HCT116 (cell line): ENCODE measurements at regions not wholly inside any gene's neighbourhood (a gene's known extent, or its start where the extent isn't known, plus 50 kb on each side); places are given as distances from the start of the nearest gene placed in this dataset.

Source experiments
- ATAC-seq: fragments of 200-7000 bp; cut with Tn5 transposase; 2 replicates; pipeline ENCODE4 v1.9.1; 2020; ENCODE audit warnings: mild to moderate bottlenecking, moderate library complexity
- BruUV-seq: library from RNA; stranded (reverse); fragments of 400-500 nt; replicated peaks from 2 replicates; lab custom pipeline; 2021; lab: Mats Ljungman, UMichigan
- CTCF ChIA-PET: fragments of 300-600 bp; sonication (Branson Sonifier 250); formaldehyde crosslinking; loops from one replicate; lab custom pipeline; 2021; ENCODE audit warnings: antibody characterized with exemption; lab: Charles Lee
- POLR2A ChIA-PET: fragments of 300-600, 350-600 bp; sonication (Branson Sonifier 250); formaldehyde crosslinking; loops from one replicate; lab custom pipeline; 2021; ENCODE audit warnings: antibody characterized with exemption; lab: Charles Lee
- RAD21 ChIA-PET, 2 experiments: fragments of 300-600 bp; sonication (Branson Sonifier 250); formaldehyde crosslinking; loops; one replicate each; lab custom pipeline; 2023; ENCODE audit warnings: low total read pairs in 2 of 2; ENCODE audit not compliant: uncharacterized antibody in 2 of 2, unreplicated experiment in 2 of 2, low non-redundant PET in 1 of 2; lab: Charles Lee
- DNase-seq: peaks from one replicate; pipeline ENCODE4 v3.0.0-alpha.2; 2010; ENCODE audit warnings: low read depth, low spot score
- H2AFZ ChIP-seq: fragments of 200-600 bp; shearing (Covaris generic), sonication (generic); 2 replicates; pipeline ENCODE4 v1.6.1; 2017; ENCODE audit warnings: low read depth, mixed run types, mixed read lengths, antibody characterized with exemption, low read length; ENCODE audit not compliant: poor library complexity, severe bottlenecking
- H3K27ac ChIP-seq: 2 replicates; pipeline ENCODE4 v1.5.1; 2012; ENCODE audit warnings: low read depth, low read length
- H3K27me3 ChIP-seq: fragments of 200-600 bp; sonication (generic); 2 replicates; pipeline ENCODE4 v1.6.1; 2016; ENCODE audit warnings: mixed run types, low read length, mixed read lengths; ENCODE audit not compliant: insufficient read depth
- H3K36me3 ChIP-seq, 2 experiments: fragments of 200-500 bp in 1 of 2; fragments of 200-600 bp in 1 of 2; sonication (Bioruptor generic) in 1 of 2; sonication (generic) in 1 of 2; 2 replicates each; pipeline versions ENCODE4 v1.5.1 to v1.6.1; 2014 to 2016; ENCODE audit warnings: low read length in 2 of 2, inconsistent platforms in 1 of 2, mixed read lengths in 1 of 2, mixed run types in 1 of 2; ENCODE audit not compliant: insufficient read depth in 2 of 2, control insufficient read depth in 1 of 2
- H3K4me1 ChIP-seq, 2 experiments: fragments of 200-600 bp in 1 of 2; sonication (generic) in 1 of 2; 2 replicates each; pipeline versions ENCODE4 v1.5.1 to v1.6.1; 2012 to 2017; ENCODE audit warnings: low read length in 2 of 2, inconsistent platforms in 1 of 2, mild to moderate bottlenecking in 1 of 2, mixed read lengths in 1 of 2, mixed run types in 1 of 2, moderate library complexity in 1 of 2; ENCODE audit not compliant: insufficient read depth in 2 of 2, control insufficient read depth in 1 of 2
- H3K4me2 ChIP-seq: fragments of 200-600 bp; sonication (generic); 2 replicates; pipeline ENCODE4 v1.6.1; 2017; ENCODE audit warnings: mixed run types, low read length, mixed read lengths
- H3K4me3 ChIP-seq, 2 experiments: fragments of 200-600 bp in 1 of 2; sonication (generic) in 1 of 2; replicated peaks in 1 of 2; 2 replicates each; pipeline ENCODE4 v1.5.1; 2011 to 2016; ENCODE audit warnings: low read length in 2 of 2, control low read depth in 1 of 2, low read depth in 1 of 2, mild to moderate bottlenecking in 1 of 2, mixed read lengths in 1 of 2, mixed run types in 1 of 2
- H3K79me2 ChIP-seq: fragments of 200-600 bp; sonication (generic); 2 replicates; pipeline ENCODE4 v1.6.1; 2017; ENCODE audit warnings: mild to moderate bottlenecking, mixed run types, low read length, moderate library complexity, mixed read lengths; ENCODE audit not compliant: insufficient read depth
- H3K9ac ChIP-seq: fragments of 200-600 bp; sonication (generic); 2 replicates; pipeline ENCODE4 v1.6.1; 2016; ENCODE audit warnings: low read length, mixed read lengths
- H3K9me2 ChIP-seq: fragments of 200-600 bp; sonication (generic), shearing (Covaris generic); 2 replicates; pipeline ENCODE4 v1.6.1; 2017; ENCODE audit warnings: mixed run types, mild to moderate bottlenecking, moderate library complexity; ENCODE audit not compliant: insufficient read depth
- H3K9me3 ChIP-seq, 2 experiments: fragments of 200-500 bp in 1 of 2; fragments of 200-600 bp in 1 of 2; sonication (Bioruptor generic) in 1 of 2; sonication (generic) in 1 of 2; 2 replicates each; pipeline ENCODE4 v1.6.1; 2014 to 2017; ENCODE audit warnings: low read length in 2 of 2, mixed read lengths in 2 of 2, inconsistent platforms in 1 of 2, low read depth in 1 of 2, mild to moderate bottlenecking in 1 of 2, mixed run types in 1 of 2, moderate library complexity in 1 of 2; ENCODE audit not compliant: control insufficient read depth in 1 of 2, insufficient read depth in 1 of 2
- H4K20me1 ChIP-seq: fragments of 200-600 bp; sonication (generic), shearing (Covaris generic); 2 replicates; pipeline ENCODE4 v1.6.1; 2017; ENCODE audit warnings: mixed run types, mild to moderate bottlenecking, moderate library complexity; ENCODE audit not compliant: insufficient read depth
- ATF3 ChIP-seq: IDR thresholded peaks from 2 replicates; pipeline ENCODE4 v1.6.1; 2012
- CBX3 ChIP-seq: IDR thresholded peaks from 2 replicates; pipeline ENCODE4 v1.6.1; 2012; ENCODE audit warnings: low read depth
- CEBPB ChIP-seq: IDR thresholded peaks from 2 replicates; pipeline ENCODE4 v1.6.1; 2012; ENCODE audit warnings: low read depth
- ELF1 ChIP-seq: IDR thresholded peaks from 2 replicates; pipeline ENCODE4 v1.6.1; 2012; ENCODE audit warnings: low read depth, borderline replicate concordance
- EZH2phosphoT487 ChIP-seq: fragments of 200-600 bp; IDR thresholded peaks from 2 replicates; pipeline ENCODE4 v1.6.1; 2018; ENCODE audit warnings: antibody characterized with exemption, borderline replicate concordance
- FOSL1 ChIP-seq: IDR thresholded peaks from 2 replicates; pipeline ENCODE4 v1.6.1; 2012; ENCODE audit warnings: low read depth
- JUND ChIP-seq: IDR thresholded peaks from 2 replicates; pipeline ENCODE4 v1.6.1; 2012
- SIN3A ChIP-seq: IDR thresholded peaks from 2 replicates; pipeline ENCODE4 v1.6.1; 2012; ENCODE audit warnings: low read depth
- SP1 ChIP-seq: IDR thresholded peaks from 2 replicates; pipeline ENCODE4 v1.6.1; 2012; ENCODE audit warnings: low read depth
- YY1 ChIP-seq: IDR thresholded peaks from 2 replicates; pipeline ENCODE4 v1.6.1; 2011; ENCODE audit warnings: low read length, low read depth, moderate library complexity, mild to moderate bottlenecking; ENCODE audit not compliant: insufficient replicate concordance; ENCODE audit errors: extremely low read depth
- intact Hi-C: fragments of 100-400 bp; cut with micrococcal nuclease; formaldehyde crosslinking; loops from 2 replicates; pipeline ENCODE4 v1.10.0; 2022

GRCh38 chr4:126247409-126247808, 932.7 kb downstream of the FAT4 start:
- RAD21 ChIA-PET = no interaction called here
- no peaks in the 10 kb centered on the region for H3K4me1 ChIP-seq
- POLR2A ChIA-PET = no interaction called here
- TF ChIP-seq CBX3 = no peak
- no peak for TF ChIP-seq CEBPB
- TF ChIP-seq ATF3 = no peak
- ATAC-seq (no peak), DNase-seq (no peak)
- H3K27ac ChIP-seq = no peak overlapping the region
- no peaks in the 10 kb centered on the region for H3K9me3 ChIP-seq
- no peak overlapping the region for H2AFZ ChIP-seq
- CTCF ChIA-PET = no interaction called here
- H3K79me2 ChIP-seq = no peaks in the 10 kb centered on the region
- no peaks in the 10 kb centered on the region for H3K36me3 ChIP-seq
- intact Hi-C loops = no loop called here
- no peaks in the 10 kb centered on the region for H3K9me2 ChIP-seq
- no TSS peak for BruUV-seq
- no peak overlapping the region for H3K4me2 ChIP-seq
- no peaks in the 10 kb centered on the region for H4K20me1 ChIP-seq
- no peak overlapping the region for H3K9ac ChIP-seq
- H3K27me3 ChIP-seq = no peaks in the 10 kb centered on the region
- H3K4me3 ChIP-seq = no peak overlapping the region

DNA sequence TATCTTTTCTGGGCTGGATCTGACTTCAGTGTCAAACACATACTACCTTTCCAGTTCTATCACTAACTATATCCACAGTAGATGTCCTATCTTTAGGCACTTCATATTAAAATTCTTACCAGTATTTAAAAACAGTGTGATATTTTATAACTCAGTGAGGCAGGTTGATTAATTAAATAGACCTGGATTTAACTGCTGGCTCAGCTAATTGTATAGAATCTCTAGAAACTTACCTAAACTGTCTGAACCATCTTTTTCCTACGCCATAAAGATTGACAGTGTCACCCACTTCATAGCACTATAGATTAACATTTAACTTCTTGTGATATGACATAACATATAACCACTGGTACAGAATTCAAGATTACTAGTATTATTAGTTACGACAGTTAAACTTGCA, 935.3 kb downstream of the FAT4 start:
- RAD21 ChIA-PET = no interaction called here

More for the DNA sequence above, 935.3 kb downstream of the FAT4 start:
- TF ChIP-seq SIN3A (no peak), CBX3 (no peak), FOSL1 (no peak), SP1 (no peak), JUND (no peak), EZH2phosphoT487 (no peak), ELF1 (no peak), YY1 (no peak)
- intact Hi-C loops = no loop called here
- no TSS peak for BruUV-seq
- Histone ChIP-seq H3K9me2 (no peaks in the 10 kb centered on the region), H3K9ac (no peak overlapping the region), H3K79me2 (no peaks in the 10 kb centered on the region), H3K4me2 (no peak overlapping the region), H3K4me1 (no peaks in the 10 kb centered on the region), H4K20me1 (no peaks in the 10 kb centered on the region), H3K27ac (no peak overlapping the region), H3K4me3 (no peak overlapping the region), H3K27me3 (no peaks in the 10 kb centered on the region), H3K36me3 (no peaks in the 10 kb centered on the region), H2AFZ (no peak overlapping the region), H3K9me3 (no peaks in the 10 kb centered on the region)
- DNase-seq (no peak), ATAC-seq (no peak)
- POLR2A ChIA-PET = no interaction called here
- CTCF ChIA-PET = no interaction called here
